GM13977 (cell line): ENCODE measurements at regions not wholly inside any gene's neighbourhood (a gene's known extent, or its start where the extent isn't known, plus 50 kb on each side); places are given as distances from the start of the nearest gene placed in this dataset.

ENCODE experiments used
- DNase-seq: peaks from one replicate; pipeline ENCODE4 v3.0.0; 2012; ENCODE audit warnings: low spot score
- in situ Hi-C: fragments of 300-500 bp; cut with MboI; formaldehyde crosslinking; loops from one replicate; pipeline ENCODE4 v1.12.0; 2022; ENCODE audit warnings: low sequenced_read_pairs, low pct_unique_long_range_greater_than_20kb, mixed read lengths, inconsistent platforms; ENCODE audit not compliant: unreplicated experiment
- TF ChIP-seq, protein P1 (sequence below): IDR thresholded peaks from 2 replicates; pipeline ENCODE4 v1.5.1; 2012; ENCODE audit warnings: mild to moderate bottlenecking, control low read depth; ENCODE audit not compliant: insufficient read depth; ENCODE audit errors: extremely low read depth, missing control alignments

DNA sequence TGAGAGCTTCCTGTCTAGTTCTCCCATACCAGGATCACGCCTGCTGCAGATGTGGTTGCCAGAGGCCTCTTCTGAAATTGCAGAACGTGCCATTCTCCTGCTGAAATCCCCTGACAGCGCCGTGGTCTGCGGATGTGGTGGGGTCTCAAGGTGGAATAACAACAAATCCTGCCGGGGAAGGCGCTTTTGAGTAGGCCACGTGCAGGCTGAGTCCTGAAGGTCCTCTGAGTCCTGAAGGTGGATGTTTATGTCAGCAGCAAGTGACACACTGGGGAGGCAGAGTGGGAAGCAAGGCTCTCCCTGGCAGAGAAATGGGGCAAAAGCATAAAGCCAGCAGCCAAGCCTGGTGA is 241.4 kb downstream of the MYCN start:
- DNase-seq, result no peak
- TF ChIP-seq, protein P1, sequence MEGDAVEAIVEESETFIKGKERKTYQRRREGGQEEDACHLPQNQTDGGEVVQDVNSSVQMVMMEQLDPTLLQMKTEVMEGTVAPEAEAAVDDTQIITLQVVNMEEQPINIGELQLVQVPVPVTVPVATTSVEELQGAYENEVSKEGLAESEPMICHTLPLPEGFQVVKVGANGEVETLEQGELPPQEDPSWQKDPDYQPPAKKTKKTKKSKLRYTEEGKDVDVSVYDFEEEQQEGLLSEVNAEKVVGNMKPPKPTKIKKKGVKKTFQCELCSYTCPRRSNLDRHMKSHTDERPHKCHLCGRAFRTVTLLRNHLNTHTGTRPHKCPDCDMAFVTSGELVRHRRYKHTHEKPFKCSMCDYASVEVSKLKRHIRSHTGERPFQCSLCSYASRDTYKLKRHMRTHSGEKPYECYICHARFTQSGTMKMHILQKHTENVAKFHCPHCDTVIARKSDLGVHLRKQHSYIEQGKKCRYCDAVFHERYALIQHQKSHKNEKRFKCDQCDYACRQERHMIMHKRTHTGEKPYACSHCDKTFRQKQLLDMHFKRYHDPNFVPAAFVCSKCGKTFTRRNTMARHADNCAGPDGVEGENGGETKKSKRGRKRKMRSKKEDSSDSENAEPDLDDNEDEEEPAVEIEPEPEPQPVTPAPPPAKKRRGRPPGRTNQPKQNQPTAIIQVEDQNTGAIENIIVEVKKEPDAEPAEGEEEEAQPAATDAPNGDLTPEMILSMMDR, result no peak
- in situ Hi-C loops, result no loop called here

DNA sequence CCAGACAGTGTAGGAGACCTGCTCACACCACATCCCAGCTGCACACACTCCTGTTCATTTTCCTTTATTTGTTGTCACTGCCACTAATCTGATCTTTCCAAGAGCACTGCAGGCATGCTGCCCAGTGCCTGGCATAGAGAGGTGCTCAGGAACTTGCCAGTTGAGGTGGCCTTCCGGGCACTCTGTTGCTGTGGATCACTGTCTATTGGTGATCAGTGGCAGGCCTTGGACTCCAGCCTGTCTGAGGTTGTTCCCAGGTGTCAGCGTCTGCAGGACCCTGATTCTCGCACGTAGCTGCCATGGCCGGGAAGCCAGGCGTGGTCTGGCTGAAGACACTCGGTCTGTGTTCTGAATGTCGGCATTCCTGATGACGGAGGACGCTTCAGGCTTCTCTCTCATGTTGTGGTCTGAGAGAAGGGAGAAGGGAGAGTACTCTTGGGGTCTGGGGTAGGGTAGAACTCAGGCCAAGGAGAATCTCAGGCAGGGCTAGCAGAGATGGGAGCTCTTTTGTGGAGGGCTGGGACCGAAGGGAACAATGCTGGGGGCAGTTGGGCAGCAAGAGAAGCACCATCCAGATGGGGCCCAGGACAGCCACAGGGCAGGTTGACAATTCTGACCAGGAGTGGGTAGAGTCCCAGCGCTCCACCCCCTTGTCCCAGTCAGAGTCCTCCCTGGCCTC is 240.9 kb downstream of the MYCN start:
- TF ChIP-seq, protein P1, result no peak
- in situ Hi-C loops, result no loop called here

DNA sequence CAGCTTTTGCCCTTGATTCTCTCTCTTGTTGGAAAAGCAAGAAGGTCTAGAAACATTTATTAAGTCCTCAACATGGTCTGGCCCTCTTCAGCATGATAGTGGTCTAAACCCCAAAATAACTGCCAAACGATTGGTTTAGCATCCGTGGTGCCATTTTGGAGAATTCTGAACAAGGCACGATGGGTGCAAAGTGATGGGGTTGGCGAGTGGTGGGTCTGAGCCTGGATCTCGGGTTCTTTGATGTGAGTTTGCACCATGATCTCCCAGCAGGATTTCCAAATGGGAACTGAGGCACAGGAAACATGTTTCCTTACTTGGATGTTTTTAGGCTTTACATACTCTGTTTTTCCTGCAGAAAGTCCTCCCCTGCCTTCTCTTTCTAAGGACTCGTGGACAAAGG is 240.3 kb downstream of the MYCN start:
- in situ Hi-C loops, result no loop called here
- no peak for DNase-seq
- TF ChIP-seq, protein P1, result no peak

More for the DNA sequence above, 240.9 kb downstream of the MYCN start:
- DNase-seq, result no peak

DNA sequence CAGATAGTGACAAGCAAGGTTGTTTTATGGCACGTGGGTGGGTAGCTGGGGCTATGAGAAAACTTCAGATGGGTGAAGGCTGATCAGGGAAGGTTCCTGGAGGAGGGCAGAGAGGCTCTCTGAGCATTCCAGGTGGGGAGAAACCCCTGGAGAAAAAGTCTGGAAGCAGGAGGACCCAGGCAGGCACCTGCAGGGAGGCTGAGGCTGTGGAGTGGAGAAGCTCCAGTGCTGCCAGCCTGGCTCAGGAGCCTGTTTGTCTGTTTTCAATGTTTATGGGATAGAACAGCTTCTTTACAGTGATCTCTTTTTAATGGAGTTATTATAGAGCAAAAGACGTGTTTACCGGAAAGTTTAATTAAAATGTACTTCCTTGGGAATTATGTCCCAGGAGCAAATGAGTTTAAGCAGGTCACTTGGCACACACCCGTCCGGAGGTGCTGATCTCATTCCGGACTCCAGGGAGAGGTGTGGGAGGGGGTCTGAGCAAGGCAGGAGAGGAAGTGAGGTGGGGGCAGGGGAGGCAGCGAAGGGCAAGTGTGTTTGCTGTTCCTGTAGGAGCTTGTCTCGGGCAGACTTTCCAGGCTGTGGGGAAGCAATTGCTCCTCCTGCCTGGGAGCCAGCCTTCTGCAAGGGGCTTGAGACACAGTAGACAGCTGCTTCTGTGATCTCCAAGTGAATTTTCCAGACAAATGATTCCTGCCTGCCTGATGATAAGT is 239.5 kb downstream of the MYCN start:
- in situ Hi-C loops, result no loop called here
- TF ChIP-seq, protein P1, result no peak
- DNase-seq, result no peak

DNA sequence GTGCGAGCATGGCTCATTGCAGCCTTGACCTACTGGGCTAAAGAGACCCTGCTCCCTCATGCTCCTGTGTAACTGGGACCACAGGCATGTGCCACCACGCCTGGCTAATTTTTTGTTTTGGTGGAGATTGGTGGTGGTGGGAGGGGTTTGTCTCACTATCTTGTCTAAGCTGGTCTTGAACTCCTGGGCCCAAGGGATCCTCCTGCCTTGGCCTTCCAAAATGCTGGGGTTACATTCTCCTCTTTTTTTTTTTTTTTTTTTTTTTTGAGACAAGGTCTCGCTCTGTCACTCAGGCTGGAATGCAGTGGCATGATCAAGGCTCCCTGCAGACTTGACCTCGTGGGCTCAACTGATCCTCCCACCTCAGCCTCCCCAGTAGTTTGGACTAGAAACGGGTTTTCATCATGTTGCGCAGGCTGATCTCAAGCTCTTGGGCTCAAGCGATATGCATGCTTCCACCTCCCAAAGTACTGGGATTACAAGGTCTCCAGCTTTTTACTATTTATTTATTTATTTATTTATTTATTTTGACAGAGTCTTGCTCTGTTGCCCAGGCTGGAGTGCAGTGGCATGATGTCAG is 238.3 kb downstream of the MYCN start:
- in situ Hi-C loops, result no loop called here
- no peak for DNase-seq
- TF ChIP-seq, protein P1, result no peak

DNA sequence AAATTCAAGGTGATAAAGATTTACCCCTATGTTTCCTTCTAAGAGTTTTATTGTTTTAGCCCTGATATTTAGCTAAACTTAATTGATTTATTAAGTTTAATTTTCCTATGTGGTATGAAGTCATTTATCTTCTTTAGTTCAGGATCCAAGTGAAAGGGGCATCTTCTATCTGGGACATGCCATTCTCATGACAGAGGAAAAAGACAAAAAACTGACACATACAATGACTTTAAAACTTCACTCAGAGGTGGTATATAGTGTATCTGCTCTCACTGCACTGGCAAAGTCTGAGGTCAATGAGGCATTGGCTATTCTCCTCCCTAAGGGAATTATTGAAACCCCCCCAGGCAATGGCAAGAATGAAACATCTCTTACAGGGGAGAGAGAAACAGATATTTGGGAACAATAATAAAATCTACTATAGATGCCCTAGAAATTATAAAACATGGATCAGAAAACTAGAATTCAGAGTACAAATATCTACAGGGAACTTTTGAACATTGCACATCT is 237.4 kb downstream of the MYCN start:
- in situ Hi-C loops, result no loop called here

More for the DNA sequence above, 237.4 kb downstream of the MYCN start:
- DNase-seq, result no peak
- TF ChIP-seq, protein P1, result no peak
